Lung (tissue), 11 donors: ENCODE measurements at regions not wholly inside any gene's neighbourhood (a gene's known extent, or its start where the extent isn't known, plus 50 kb on each side); places are given as distances from the start of the nearest gene placed in this dataset.

Experiments
- ATAC-seq: fragments of 200-7000 bp; cut with Tn5 transposase; one replicate; pipeline ENCODE4 v1.9.1; 2020; ENCODE audit warnings: moderate number of reproducible peaks; ENCODE audit not compliant: insufficient read depth, low FRiP score
- DNase-seq, 3 donors: peaks; one replicate each; pipeline ENCODE4 v3.0.0-alpha.2; 2013 to 2017
- H3K27ac ChIP-seq, 2 donors: one replicate each; pipeline ENCODE4 v1.5.1; 2013; ENCODE audit warnings: mild to moderate bottlenecking in 2 of 2, moderate library complexity in 2 of 2, control low read depth in 1 of 2, inconsistent platforms in 1 of 2, low read depth in 1 of 2, low read length in 1 of 2
- H3K27me3 ChIP-seq, 3 donors: one replicate each; pipeline ENCODE4 v1.5.1; 2013; ENCODE audit warnings: low read length in 2 of 3; ENCODE audit not compliant: control insufficient read depth in 3 of 3, insufficient read depth in 3 of 3
- H3K36me3 ChIP-seq, 4 donors: one replicate each; pipeline ENCODE4 v1.5.1; 2013; ENCODE audit warnings: low read length in 4 of 4, mild to moderate bottlenecking in 1 of 4, moderate library complexity in 1 of 4; ENCODE audit not compliant: control insufficient read depth in 4 of 4, insufficient read depth in 4 of 4
- H3K4me1 ChIP-seq, 5 donors: one replicate each; pipeline ENCODE4 v1.5.1; 2013; ENCODE audit warnings: low read length in 5 of 5, mild to moderate bottlenecking in 2 of 5, moderate library complexity in 1 of 5; ENCODE audit not compliant: control insufficient read depth in 5 of 5, insufficient read depth in 5 of 5
- H3K4me3 ChIP-seq: one replicate; pipeline ENCODE4 v1.5.1; 2013; ENCODE audit warnings: mild to moderate bottlenecking, control low read depth, moderate library complexity
- H3K9ac ChIP-seq, 2 donors: one replicate each; pipeline ENCODE4 v1.5.1; 2013; ENCODE audit warnings: low read length in 2 of 2, control low read depth in 1 of 2; ENCODE audit not compliant: insufficient read depth in 1 of 2
- H3K9me3 ChIP-seq, 4 donors: one replicate each; pipeline ENCODE4 v1.5.1; 2013; ENCODE audit warnings: low read length in 3 of 4, mild to moderate bottlenecking in 1 of 4, moderate library complexity in 1 of 4; ENCODE audit not compliant: control insufficient read depth in 4 of 4, insufficient read depth in 3 of 4
- WGBS, 2 donors: extraction: QIAGEN DNeasy Blood & Tissue Kit; methylation state at CpG; one replicate each; pipeline ENCODE4 v1.1.7; 2013; 5-methylcytosine and 5-hydroxymethylcytosine counted together
- TF ChIP-seq, protein P1 (sequence below): IDR thresholded peaks from 2 replicates; pipeline ENCODE4 v1.5.1; 2012; ENCODE audit warnings: mild to moderate bottlenecking; ENCODE audit errors: control extremely low read depth, extremely low read depth
- donor health status: control.
- donor health status: control.
- donor health status: Bipolar disorder and iron deficiency.
- donor health status: healthy.
- donor health status: DM: yes; HTN: yes; CAD: no.

DNA sequence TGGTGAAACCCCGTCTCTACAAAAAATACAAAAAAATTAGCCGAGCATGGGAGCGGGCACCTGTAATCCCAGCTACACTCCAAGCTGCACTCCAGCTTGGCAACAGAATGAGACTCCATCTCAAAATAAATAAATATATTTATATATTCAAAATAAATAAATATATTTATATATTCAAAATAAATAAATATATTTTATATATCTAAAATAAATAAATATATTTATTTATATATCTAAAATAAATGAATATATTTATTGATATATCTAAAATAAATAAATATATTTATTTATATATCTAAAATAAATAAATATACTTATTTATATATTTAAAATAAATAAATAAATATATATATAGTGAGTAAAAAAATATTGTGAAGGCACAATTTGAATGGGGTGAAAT, 63.4 kb upstream of the EXOC1L start:
- TF ChIP-seq, protein P1, sequence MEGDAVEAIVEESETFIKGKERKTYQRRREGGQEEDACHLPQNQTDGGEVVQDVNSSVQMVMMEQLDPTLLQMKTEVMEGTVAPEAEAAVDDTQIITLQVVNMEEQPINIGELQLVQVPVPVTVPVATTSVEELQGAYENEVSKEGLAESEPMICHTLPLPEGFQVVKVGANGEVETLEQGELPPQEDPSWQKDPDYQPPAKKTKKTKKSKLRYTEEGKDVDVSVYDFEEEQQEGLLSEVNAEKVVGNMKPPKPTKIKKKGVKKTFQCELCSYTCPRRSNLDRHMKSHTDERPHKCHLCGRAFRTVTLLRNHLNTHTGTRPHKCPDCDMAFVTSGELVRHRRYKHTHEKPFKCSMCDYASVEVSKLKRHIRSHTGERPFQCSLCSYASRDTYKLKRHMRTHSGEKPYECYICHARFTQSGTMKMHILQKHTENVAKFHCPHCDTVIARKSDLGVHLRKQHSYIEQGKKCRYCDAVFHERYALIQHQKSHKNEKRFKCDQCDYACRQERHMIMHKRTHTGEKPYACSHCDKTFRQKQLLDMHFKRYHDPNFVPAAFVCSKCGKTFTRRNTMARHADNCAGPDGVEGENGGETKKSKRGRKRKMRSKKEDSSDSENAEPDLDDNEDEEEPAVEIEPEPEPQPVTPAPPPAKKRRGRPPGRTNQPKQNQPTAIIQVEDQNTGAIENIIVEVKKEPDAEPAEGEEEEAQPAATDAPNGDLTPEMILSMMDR: no peak
- Histone ChIP-seq H3K4me1 (peaks cover 0 to 3% (median 0%) of the 10 kb centered on the region in 5 donors), H3K36me3 (no peaks in the 10 kb centered on the region), H3K4me3 (no peak overlapping the region), H3K9ac (no peak overlapping the region), H3K27me3 (no peaks in the 10 kb centered on the region), H3K9me3 (peaks cover 0 to 1% (median 0%) of the 10 kb centered on the region in 4 donors), H3K27ac (no peak overlapping the region)
- 94 to 99% methylated on average over 3 of the region's 3 CpGs for WGBS, 2 donors
- DNase-seq (no peak), ATAC-seq (no peak)

DNA sequence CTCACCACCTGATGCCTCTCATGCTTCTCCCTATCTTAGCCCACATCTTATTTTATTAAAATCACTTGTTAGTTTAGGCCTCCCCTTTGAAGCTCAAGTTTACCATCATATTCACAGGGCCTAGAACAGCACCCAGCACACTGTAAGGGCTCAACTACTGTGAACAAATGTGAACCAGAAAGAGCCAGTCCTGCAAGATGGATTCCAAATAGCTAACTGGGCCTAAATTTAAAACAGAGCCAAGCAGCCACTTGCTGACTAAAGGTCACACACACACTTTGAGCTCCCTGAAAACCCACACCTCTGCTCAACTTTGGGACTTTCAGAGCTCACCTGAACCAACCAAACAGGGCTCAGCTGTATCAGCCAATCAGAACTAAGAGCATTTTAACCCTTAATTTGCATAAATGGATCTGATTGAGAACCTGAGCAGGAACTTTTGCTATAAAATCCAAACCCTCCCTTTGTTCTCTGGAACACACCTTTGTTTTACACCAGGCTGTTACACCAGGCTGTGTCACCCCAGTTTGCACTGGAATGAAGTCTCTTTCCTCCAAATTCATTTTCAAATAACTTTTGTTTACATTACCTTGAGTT, 62.1 kb upstream of the EXOC1L start:
- TF ChIP-seq, protein P1: no peak
- Histone ChIP-seq H3K4me1 (peaks cover 0 to 3% (median 0%) of the 10 kb centered on the region in 5 donors), H3K27ac (no peak overlapping the region), H3K9ac (no peak overlapping the region), H3K36me3 (no peaks in the 10 kb centered on the region), H3K27me3 (no peaks in the 10 kb centered on the region), H3K4me3 (no peak overlapping the region), H3K9me3 (peaks cover 0 to 1% (median 0%) of the 10 kb centered on the region in 4 donors)
- ATAC-seq (no peak), DNase-seq (no peak)

DNA sequence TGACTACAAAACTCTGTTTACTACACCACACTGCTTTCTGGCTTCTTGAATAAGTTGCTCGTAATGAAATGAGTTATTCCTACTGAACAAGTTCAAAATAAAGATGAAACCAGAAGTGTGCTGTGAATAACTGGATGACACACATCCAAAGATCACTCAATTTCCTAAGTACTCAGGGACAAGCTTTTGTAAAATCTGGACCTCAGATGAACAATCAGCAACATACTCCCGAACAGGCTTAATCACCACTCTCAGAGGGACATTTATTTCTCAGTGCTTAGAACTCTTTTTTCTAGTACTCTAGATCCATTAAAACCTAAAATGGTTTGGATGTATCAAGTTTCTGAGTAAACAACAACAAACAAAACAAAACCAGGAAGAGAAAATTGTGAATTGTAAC, 61.5 kb upstream of the EXOC1L start:
- no peaks in the 10 kb centered on the region for H3K36me3 ChIP-seq
- H3K27me3 ChIP-seq: no peaks in the 10 kb centered on the region
- no peak for ATAC-seq
- no peak for DNase-seq
- no peak overlapping the region for H3K27ac ChIP-seq
- 82 to 85% methylated on average over 2 of the region's 2 CpGs for WGBS, 2 donors
- no peak overlapping the region for H3K4me3 ChIP-seq
- peaks cover 0 to 1% (median 0%) of the 10 kb centered on the region in 4 donors for H3K9me3 ChIP-seq
- H3K4me1 ChIP-seq: peaks cover 0 to 3% (median 0%) of the 10 kb centered on the region in 5 donors
- TF ChIP-seq, protein P1: no peak
- H3K9ac ChIP-seq: no peak overlapping the region

DNA sequence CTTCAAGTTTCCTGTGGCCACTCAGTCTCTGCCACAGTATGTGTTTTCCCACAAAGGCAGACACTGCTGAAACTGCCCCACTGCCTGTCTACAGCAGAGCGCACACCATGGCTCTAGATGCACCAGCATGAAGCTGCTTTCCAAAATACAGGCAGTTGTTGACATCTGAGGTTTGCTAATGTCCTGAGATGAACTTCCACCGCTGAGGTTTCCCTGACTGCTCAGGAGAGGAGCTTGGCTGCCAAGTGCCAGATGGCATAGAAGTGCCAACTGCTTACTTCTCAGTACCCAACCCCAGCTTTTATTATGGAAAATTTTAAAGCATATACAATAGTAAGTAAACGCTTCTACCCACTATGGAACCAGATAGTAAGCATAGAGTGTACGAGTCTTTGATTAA, 61.0 kb upstream of the EXOC1L start:
- Histone ChIP-seq H3K4me3 (no peak overlapping the region), H3K27ac (no peak overlapping the region), H3K4me1 (peaks cover 0 to 3% (median 0%) of the 10 kb centered on the region in 5 donors), H3K36me3 (no peaks in the 10 kb centered on the region), H3K27me3 (no peaks in the 10 kb centered on the region), H3K9me3 (peaks cover 0 to 1% (median 0%) of the 10 kb centered on the region in 4 donors), H3K9ac (no peak overlapping the region)
- DNase-seq: no peak
- ATAC-seq: no peak
- WGBS, 2 donors: 60 to 79% methylated on average over 4 of the region's 4 CpGs
- TF ChIP-seq, protein P1: no peak
